ENCODE measurements at regions not wholly inside any gene's neighbourhood (a gene's known extent, or its start where the extent isn't known, plus 50 kb on each side); places are given as distances from the start of the nearest gene placed in this dataset.

DNA sequence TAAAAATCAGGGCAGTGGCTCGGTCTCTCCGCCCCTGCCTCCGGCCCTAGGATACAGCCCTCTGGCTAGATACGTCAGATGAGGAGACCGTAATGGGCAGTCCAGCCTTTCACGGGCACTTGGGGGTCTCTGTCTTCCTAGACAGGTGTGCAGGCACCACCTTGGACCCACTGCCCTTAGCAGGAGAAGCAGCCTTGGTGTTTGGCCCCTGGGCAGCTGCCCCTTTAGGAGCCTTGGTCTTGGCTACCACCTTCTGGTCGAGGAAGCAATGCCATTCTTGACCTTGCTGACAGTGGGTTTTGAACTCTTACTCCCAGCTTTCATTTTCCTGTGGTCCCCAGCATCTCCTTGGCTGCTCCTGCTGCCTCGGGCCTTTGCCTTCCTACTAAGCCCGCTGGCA, 149.7 kb upstream of the FRMD4B start:
- no peak for DNase-seq (ENCODE audit: low read depth in 3 of 3)

DNA sequence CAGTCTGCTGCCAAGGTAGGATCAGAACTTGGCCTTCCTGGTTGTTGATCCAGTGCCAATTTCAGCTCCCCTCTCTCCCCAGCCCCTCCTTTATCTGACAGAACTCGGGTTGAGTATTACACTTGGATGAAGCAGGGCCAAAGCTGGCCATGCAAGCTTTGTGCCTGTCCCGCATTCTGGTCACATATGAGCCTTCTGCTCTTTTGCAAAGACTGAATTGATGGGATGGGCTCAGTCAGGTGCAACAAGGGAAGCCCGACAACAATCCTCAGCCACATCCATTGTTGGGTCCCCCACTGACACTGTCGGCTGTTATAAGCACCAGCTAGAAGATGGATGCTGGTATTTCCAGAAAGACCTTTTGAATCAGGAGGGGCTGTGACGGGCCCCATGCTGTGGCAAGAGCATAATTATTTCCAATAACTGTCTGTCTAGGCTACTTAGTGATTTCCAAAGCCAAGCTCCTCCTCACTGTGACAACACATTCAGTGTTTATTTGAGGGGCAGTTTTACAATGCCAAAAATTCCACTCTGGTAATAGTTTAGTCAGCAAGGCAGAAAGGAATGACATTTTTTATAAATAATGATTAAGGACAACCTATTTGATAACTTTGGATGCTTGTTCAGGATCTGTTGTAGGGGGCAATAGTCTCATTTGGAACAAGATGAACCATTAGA, 146.8 kb upstream of the FRMD4B start:
- DNase-seq (ENCODE audit: low read depth in 3 of 3) = no peak

DNA sequence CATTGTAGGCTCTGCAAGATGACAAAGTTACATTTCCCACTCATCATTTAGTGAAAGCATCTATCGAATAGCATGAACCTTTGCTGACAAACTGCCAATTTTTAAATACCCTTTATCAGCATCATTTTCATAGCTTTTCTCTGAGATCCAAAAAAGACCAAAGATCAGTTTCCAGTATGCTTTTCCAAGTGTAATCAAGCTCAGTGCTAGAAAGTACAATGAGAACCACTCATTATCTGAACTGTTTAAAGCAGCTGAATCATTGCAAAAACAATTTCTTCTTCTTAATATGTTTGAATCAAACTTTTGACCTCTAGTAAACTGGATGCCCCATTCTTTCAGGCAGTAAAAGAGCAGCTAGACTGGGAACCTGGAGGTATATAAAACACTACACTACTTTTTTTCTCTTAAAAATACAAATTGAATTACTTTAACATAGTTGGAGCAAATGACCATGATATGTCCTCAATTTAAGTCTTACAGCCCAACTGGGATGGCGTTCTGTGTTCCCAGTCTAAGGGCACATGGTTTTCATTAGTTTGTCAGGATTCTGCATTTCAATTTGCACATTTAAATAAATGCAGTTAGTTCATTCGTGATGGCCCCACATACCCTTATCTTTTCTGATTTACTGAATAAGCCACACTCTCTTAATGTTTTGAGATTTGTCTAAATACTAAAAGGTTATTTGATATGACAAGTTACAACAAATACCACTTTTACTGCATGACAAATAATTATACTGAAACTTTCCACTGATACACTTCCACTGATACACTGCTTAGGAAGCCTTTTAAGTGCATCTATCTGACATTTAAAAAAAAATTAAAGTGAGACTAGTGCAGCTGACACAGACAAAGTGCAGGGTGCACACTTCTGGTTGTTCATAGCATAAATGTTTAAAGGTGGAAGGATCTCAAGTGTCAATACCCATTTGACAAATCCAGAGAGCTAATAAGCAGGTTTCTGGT, 146.0 kb upstream of the FRMD4B start:
- DNase-seq (ENCODE audit: low read depth in 3 of 3) = no peak

DNA sequence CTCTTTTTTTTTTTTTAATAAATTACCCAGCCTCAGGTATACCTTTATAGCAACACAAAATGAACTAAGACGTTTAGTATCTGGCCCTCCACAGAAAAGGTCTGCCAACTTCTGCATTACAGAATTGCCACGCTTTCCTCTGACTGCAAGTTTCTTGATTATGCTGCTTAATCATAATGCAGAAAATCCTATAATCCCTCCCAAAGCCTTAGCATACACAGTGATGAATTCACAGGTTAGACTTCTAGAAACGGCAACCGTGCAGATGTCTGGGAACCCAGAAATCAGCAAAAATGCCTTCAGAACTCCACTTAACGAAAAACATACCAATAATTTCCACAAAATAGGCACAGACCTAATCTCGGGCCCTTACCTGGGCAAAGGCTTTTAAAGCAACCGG, 144.7 kb upstream of the FRMD4B start:
- DNase-seq (ENCODE audit: low read depth in 3 of 3) = no peak

DNA sequence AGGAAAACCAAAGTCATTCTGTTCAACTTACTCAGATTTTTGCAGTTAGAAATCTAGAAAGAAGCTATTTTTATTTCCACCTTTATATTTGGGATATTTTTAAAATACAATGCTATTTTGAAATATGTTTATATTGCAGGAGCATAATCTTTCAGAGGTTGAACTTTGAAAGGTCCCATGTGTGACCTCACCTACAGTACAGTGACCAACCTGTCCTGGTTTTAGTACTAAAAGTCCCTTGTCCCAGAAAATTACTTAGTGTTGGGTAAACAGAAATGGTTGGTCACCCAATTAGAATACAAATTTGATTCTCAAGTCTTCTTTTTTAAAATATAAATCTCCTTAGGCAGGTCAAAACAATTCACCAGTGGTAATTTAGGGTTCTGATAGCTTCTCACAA, 141.6 kb upstream of the FRMD4B start:
- DNase-seq (ENCODE audit: low read depth in 3 of 3) = no peak

DNA sequence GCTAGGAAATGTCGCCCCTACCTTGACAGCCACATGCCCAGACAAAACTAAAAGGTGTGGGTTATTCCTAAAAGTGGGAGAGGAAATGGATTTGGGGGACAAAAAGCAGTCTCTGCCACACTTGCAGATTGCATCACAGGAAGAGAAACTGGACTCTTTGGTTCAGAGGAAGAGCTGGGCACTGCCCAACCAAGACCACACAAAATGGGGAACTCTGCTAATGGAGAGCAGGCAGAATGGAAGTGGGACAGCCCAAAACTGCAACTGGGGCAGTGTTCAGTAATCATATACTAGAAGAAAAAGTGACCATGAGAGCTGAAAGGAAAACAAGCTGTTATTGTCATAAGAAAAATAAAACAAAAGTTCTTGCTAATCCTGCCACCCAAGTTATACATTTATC, 138.9 kb upstream of the FRMD4B start:
- DNase-seq (ENCODE audit: low read depth in 3 of 3) = no peak

DNA sequence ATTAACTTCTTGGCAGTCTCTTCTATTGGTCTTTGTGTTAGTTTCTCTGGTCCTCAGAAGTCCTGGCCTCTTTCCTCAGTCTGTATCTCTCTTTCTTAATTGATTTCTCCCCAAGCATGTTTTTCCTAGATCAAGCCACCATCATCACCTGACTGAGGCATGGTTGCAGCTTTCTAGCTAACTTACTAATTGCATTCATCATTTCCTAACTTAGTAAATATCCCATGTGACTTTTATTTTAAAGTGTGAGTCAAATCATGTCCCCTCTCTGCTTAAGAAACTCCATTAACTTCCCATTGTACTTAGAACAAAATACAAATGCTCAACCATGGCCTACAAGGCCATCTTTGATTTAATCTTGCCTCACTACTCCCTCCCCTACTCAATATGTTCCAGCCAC, 135.4 kb upstream of the FRMD4B start:
- DNase-seq (ENCODE audit: low read depth in 3 of 3) = no peak

DNA sequence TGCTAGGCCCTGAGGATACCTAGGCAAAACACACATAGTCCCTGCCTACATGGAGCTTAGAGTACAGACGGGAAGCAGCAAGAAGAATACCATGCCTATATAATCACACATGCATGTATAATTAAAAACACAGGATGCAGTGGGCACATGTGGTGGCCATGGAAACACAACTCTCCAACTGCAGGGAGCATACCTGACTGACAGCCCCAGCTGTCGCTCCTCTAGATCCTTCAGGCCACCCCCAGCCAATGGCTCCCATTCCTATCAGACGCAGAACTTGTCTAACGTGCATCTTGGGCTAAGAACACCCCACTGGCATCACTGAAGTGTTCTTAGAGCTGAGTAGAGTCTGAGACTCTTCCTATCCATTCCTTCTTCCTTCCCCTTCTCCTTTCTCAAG, 125.5 kb upstream of the FRMD4B start:
- DNase-seq (ENCODE audit: low read depth in 3 of 3) = no peak

DNA sequence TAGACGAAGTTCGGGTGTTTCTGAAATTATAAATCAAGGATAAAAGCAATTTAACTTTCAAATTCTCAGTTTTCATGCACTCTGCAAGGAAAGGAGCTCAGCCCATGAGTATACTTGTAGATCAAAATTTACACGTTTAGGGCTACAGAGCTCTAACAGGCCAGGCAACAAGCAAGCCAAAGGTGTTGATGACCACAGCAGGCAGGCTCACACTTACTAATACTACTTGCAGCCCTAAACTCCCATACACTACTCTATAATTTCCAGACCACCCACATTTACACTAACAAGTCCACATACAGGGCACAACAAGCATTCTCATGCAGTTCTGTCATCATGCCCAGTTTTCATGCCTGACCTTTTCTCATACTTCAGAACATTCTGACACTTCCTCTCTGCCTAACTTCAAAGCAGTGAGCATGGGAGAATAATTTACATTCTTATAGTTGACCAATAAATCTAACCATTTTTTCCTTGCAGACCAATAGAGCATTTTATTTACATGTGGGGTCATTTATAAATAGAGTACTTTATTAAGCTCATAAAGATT, 124.7 kb upstream of the FRMD4B start:
- DNase-seq (ENCODE audit: low read depth in 3 of 3) = no peak

DNA sequence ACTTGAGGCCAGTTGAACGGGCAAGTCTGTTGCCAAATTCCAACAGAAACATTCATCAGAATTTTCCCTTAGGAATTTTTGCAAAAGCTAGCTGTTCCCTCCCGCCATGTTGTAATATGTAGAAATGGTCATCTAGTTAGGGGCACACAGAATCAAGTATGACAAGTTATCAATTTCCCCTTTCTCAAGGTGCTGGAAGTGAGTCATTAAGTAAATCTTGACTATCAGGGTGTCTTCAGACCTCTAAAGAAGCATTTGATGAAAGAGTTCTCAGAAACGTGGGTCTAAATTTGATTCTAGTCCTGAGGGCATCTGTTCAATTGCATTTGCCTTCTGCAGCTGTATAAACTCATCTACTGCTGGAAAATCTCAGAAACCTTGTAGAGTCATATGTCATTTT, 123.4 kb upstream of the FRMD4B start:
- DNase-seq (ENCODE audit: low read depth in 3 of 3) = no peak

DNA sequence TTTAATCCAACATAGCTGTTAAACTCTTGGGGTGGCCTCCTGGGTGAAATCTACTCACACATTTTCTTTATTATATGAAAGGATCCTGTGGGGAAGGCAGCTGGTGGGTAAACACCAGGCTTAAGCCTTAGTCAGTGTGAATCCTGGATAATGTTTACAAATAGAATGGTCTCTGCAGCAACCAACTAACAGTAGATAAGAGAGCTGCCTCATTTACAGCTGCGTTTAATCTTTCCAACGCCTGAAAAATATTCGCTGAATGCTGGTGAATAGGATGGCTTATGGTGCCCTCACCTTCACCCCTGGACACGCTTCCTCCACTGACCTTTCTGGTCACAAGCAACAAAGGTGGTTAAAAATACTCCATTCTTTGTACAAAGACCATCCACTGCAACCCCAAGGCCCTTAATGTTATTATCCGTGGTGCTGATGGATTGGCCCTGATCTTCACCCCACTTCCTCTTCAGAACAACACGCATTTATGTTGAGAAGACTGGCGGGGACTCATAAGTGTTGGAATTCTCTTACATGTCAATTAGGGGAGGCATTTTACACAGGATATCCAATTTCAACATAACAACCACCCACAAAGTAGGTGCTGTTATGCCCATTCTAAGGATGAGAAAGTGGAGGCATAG, 120.0 kb upstream of the FRMD4B start:
- no peak for DNase-seq (ENCODE audit: low read depth in 3 of 3)

DNA sequence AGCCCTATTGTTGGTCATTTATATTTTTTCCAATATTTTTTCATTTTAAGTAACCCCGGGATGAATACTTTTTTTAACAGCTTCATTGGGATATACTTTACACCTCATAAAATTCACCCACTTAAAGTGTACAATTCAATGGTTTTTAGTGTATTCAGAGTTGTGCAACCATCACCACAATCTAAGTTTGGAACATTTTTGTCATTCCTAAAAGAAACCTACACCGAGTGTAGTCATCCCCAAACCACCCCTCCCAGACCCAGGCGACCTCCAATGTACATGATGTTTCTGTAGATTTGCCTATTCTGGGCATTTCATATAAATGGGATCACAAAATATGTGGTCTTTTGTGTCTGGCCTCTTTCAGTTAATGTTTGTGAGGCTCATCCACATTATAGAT, 118.3 kb upstream of the FRMD4B start:
- no peak for DNase-seq (ENCODE audit: low read depth in 3 of 3)

DNA sequence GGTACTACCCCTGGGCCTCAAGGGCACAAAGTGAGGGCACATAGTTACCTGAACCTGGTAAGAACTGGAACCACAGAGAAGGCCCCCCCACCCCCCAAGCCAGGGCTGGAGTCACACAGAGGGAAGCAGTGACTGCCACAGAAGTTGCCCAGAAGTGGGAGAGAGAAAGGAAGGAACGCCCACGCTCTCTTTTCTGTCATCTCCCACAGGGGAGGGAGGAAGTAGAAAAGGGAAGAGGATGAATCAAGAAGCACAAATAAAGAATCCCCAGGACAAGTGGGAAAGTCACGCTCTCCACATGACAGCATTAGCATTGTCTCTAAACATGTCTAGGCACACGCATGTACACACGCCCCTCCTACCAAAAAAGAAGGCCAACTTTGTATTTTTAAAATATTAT, 114.7 kb upstream of the FRMD4B start:
- DNase-seq (ENCODE audit: low read depth in 3 of 3) = no peak

DNA sequence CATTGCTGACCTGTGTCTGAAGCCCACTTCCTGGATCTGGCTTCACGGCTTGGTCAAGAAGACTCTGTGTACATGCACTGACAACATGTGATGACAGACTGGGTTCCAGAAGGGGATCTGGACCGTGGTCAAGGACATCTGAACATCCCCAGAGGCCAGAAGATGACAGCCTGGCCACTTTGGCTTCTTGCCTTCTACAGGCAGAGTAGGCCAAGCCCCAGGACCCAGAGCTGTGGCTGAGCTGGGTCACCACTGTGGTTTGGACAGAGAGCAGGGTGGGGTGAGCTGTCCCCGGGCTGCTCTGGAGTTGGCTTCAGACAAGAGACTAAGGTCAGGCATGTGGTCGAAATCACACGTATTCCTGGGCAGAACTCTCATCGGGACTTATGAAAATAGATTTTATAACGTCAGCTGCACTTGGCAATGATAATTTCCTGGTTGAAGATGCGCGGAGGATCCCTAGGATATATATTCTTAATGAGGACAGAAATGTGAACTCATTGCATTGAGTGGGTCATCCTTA, 114.1 kb upstream of the FRMD4B start:
- DNase-seq (ENCODE audit: low read depth in 3 of 3) = no peak

DNA sequence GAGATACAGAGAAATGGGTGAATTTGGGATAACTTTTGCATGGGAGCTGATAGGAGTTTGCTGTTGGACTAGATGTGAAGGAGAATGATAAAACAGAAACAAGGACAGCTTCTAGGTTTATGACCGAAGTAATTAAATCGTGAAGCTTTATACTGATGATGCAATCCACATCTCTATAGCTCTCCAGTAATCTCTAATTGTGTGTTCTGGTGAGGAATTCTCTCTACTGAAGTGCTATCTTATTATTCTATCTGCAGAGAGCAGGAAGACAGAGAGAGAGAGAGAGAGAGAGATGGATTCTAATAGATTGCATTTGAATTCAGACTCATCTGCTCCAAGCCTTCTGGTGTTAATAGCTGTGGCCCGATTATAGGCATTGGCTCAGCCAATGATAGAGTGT, 113.5 kb upstream of the FRMD4B start:
- no peak for DNase-seq (ENCODE audit: low read depth in 3 of 3)

DNA sequence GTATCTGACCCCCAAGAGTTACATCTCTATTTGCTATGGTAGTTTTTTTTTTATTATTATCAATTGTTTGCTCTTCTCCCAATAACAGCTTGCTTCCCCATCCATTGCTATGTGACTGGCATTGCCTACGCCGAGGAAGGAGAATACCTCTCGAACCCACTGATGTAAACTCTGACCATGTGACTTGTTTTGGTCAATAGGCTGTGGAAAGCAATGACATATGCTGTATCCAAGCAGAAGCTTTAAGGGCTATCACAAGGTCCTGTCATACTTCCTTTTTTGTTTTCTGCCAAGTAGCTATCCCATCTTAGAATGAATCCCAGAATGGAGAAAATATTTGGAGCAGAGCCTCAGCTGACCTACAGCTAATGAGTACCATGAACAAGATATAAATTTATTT, 111.0 kb upstream of the FRMD4B start:
- DNase-seq (ENCODE audit: low read depth in 3 of 3) = no peak

DNA sequence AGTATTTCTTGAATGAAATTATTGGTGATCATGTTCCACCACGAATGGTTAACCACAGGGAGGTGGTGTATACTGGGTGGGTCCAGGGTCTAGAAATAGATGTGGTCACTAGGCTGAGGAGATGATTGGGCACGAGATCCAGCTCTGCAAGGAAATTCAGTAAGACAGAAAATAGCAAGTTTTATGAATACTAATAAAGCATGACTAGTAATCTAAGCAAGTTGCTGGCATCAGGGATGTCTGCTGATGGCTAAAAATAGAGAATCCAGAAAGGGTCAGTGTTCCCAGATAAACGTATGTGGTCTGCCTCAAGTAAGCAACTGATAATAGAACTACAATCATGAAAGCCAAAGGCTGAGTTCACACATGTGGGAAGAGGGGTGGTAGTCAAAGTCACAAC, 108.3 kb upstream of the FRMD4B start:
- DNase-seq (ENCODE audit: low read depth in 3 of 3) = no peak

DNA sequence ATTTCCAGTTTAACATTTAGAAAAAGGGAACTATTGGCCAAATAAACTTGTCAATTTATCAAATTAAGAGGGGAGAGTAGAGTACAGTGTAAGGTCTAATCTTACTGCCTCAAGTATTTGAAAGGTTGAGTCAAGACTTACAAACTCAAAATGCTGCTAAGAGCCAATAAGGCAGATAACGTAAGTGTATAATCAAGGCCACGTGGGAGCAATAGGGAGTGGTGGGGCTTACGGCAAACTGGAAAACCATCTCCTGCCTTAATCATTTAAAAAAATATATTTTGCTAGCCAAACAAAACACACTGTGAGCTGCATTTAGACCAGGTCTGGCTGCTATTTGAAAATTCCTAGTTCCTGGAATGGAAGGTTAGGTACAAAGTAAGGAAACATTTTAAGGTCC, 107.3 kb upstream of the FRMD4B start:
- DNase-seq (ENCODE audit: low read depth in 3 of 3) = no peak

DNA sequence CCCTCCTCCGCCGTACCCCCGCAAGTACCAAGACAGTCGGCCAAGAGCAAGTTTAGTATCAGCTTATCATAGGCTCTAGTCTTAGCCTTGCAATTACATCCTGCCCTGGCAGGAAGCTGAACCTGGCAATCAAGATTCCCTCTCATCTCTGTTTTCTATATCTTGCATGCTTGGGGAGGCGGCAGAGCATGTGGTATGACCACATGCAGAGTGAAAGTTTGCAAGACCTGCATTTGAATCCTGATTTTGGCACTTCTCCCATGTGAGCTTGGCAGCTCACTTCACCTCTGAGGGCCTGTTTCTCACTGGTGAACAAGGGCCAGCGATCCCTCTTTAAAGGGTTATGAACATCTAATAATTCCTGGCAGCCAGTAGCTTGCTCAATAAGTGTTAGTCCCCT, 106.1 kb upstream of the FRMD4B start:
- no peak for DNase-seq (ENCODE audit: low read depth in 3 of 3)

DNA sequence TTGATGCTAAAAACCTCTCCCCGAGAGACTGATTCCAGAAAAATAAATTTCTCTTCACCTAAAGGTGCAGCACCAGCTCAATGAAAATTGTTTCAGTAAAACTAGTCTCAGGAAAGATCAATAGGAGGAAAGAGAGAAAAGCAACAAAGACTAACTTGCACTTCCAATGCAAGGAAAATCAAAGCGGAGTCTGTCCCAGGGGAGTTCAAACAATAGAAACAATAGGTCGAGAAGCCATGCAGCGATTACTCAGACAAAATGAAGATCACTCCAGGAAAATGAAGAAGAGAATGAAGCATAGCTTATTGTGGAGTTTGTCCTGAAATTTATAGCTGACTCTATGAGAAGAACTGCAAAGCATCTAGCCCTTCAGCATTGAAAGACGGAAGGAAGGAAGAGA, 105.1 kb upstream of the FRMD4B start:
- no peak for DNase-seq (ENCODE audit: low read depth in 3 of 3)

DNA sequence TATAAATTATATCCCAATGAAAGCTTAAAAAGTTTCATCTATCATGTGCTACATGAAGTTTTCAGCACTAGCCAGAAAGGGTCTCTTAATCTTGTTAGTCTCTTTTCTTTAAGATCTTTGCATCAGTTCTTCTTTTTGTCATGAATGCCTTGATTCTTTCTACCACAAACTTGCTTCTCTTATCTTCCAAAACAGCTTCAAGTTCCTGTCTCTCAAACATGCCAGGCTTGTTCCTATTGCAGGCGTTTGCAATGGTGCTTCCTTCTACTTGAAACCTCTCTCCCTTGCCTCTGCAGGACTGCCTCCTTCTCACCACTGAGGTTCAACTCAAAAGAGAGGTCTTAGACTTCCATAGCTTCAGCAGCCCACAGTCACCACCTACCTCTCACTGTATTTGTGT, 104.3 kb upstream of the FRMD4B start:
- no peak for DNase-seq (ENCODE audit: low read depth in 3 of 3)

DNA sequence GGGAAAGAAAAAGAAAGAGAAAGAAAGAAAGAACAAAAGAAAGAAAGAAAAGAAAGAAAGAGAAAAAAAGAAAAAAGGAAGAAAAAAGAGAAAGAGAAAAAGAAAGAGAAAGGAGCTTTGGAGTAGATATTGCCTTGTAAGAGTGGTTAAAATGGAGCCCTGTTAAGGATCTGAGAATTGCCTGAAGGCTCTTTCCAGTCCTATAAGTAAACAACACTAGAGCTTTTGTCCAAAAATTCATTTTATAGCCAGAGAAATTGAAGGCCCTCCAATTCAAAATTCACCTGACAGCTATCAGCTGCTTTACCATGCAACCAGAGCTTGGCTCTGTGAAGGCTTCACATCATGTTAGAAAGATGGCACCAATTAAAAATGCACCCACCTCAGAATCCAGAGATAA, 102.1 kb upstream of the FRMD4B start:
- DNase-seq (ENCODE audit: low read depth in 3 of 3) = no peak

All from stimulated activated CD4-positive, alpha-beta T cell treated with anti-CD3 and anti-CD28 coated beads, TNF-alpha, amount 100 ng/mL, for 24 hours (primary cell).